Esophagus squamous epithelium (tissue), 4 donors: ENCODE measurements at regions not wholly inside any gene's neighbourhood (a gene's known extent, or its start where the extent isn't known, plus 50 kb on each side); places are given as distances from the start of the nearest gene placed in this dataset.

ENCODE experiments used
- CTCF ChIP-seq, 6 experiments: fragments of 450-650 bp in 4 of 6; fragments of 200-600 bp in 2 of 6; sonication (generic) in 2 of 6; IDR thresholded peaks; one replicate each; pipeline ENCODE4 v1.5.1; 2016 to 2019; ENCODE audit warnings: antibody characterized with exemption in 6 of 6, mild to moderate bottlenecking in 4 of 6, moderate library complexity in 4 of 6
- POLR2A ChIP-seq, 4 donors: fragments of 450-650 bp; IDR thresholded peaks; one replicate each; pipeline ENCODE4 v1.6.1; 2017; ENCODE audit warnings: antibody characterized with exemption in 4 of 4, mild to moderate bottlenecking in 4 of 4, moderate library complexity in 3 of 4

- no peak for TF ChIP-seq CTCF (IDR thresholded peaks at IDR 0.05)
- TF ChIP-seq POLR2A (IDR thresholded peaks at IDR 0.05) = no peak
Observed at GRCh38 chr5:171650597-171650996, 135.0 kb upstream of the SMIM23 start.
